SK-N-SH treated with all-trans-retinoic acid at 6 μM for 48 hours (cell line): ENCODE measurements at regions not wholly inside any gene's neighbourhood (a gene's known extent, or its start where the extent isn't known, plus 50 kb on each side); places are given as distances from the start of the nearest gene placed in this dataset.

Experiments used
- ATAC-seq: fragments of 200-7000 bp; cut with Tn5 transposase; 3 replicates; pipeline ENCODE4 v1.9.1; 2020; ENCODE audit warnings: mild to moderate bottlenecking, moderate library complexity
- ARNTL ChIP-seq: fragments of 450-650 bp; formaldehyde crosslinking; IDR thresholded peaks from 2 replicates; pipeline ENCODE4 v1.5.0; 2020; ENCODE audit warnings: low read depth, mild to moderate bottlenecking, moderate library complexity, borderline replicate concordance
- BACH2 ChIP-seq: fragments of 250-450 bp; sonication (Bioruptor Pico); IDR thresholded peaks from 2 replicates; pipeline ENCODE4 v1.9.0; 2021; ENCODE audit warnings: mild to moderate bottlenecking, borderline replicate concordance
- CSDC2 ChIP-seq: fragments of 250-450 bp; sonication (Bioruptor Pico); IDR thresholded peaks from 2 replicates; pipeline ENCODE4 v1.5.0; 2020; ENCODE audit warnings: mild to moderate bottlenecking, moderate library complexity
- CSRNP3 ChIP-seq: fragments of 250-450 bp; sonication (Bioruptor Pico); IDR thresholded peaks from 2 replicates; pipeline ENCODE4 v1.5.1; 2021; ENCODE audit warnings: mild to moderate bottlenecking, moderate library complexity
- ESRRG ChIP-seq: fragments of 250-450 bp; sonication (Bioruptor Pico); IDR thresholded peaks from 2 replicates; pipeline ENCODE4 v1.6.1; 2021; ENCODE audit warnings: mild to moderate bottlenecking
- GLIS3 ChIP-seq: fragments of 250-450 bp; sonication (Bioruptor Pico); IDR thresholded peaks from 2 replicates; pipeline ENCODE4 v1.5.0; 2020; ENCODE audit warnings: mild to moderate bottlenecking, moderate library complexity
- ISL1 ChIP-seq: fragments of 250-450 bp; sonication (Bioruptor Pico); IDR thresholded peaks from 2 replicates; pipeline ENCODE4 v2.1.2; 2022; ENCODE audit warnings: mild to moderate bottlenecking, moderate library complexity
- OSR1 ChIP-seq: fragments of 250-450 bp; sonication (Bioruptor Pico); IDR thresholded peaks from 2 replicates; pipeline ENCODE4 v1.8.0; 2022; ENCODE audit warnings: moderate library complexity, mild to moderate bottlenecking, inconsistent platforms
- PATZ1 ChIP-seq: fragments of 250-450 bp; sonication (Bioruptor Pico); IDR thresholded peaks from 2 replicates; pipeline ENCODE4 v1.8.0; 2020; ENCODE audit warnings: mild to moderate bottlenecking, moderate library complexity, borderline replicate concordance
- POU6F1 ChIP-seq: fragments of 250-450 bp; sonication (Bioruptor Pico); IDR thresholded peaks from 2 replicates; pipeline ENCODE4 v1.8.0; 2021; ENCODE audit warnings: low read depth, mild to moderate bottlenecking, moderate library complexity, borderline replicate concordance
- PPARA ChIP-seq: fragments of 250-450 bp; sonication (Bioruptor Pico); IDR thresholded peaks from 2 replicates; pipeline ENCODE4 v1.5.0; 2020; ENCODE audit warnings: mild to moderate bottlenecking, borderline replicate concordance
- RARB ChIP-seq: fragments of 250-450 bp; sonication (Bioruptor Pico); IDR thresholded peaks from 2 replicates; pipeline ENCODE4 v1.8.0; 2021; ENCODE audit warnings: mild to moderate bottlenecking, moderate library complexity
- SNAI2 ChIP-seq: fragments of 250-450 bp; sonication (Bioruptor Pico); IDR thresholded peaks from 2 replicates; pipeline ENCODE4 v1.5.0; 2020; ENCODE audit warnings: mild to moderate bottlenecking, moderate library complexity
- TCF4 ChIP-seq: fragments of 250-450 bp; sonication (Bioruptor Pico); IDR thresholded peaks from 2 replicates; pipeline ENCODE4 v1.8.0; 2021; ENCODE audit warnings: mild to moderate bottlenecking, moderate library complexity, borderline replicate concordance
- TOX ChIP-seq: fragments of 250-450 bp; sonication (Bioruptor Pico); IDR thresholded peaks from 2 replicates; pipeline ENCODE4 v1.8.0; 2021; ENCODE audit warnings: mild to moderate bottlenecking, moderate library complexity, borderline replicate concordance
- TSHZ2 ChIP-seq: fragments of 250-450 bp; sonication (Bioruptor Pico); IDR thresholded peaks from 2 replicates; pipeline ENCODE4 v1.5.0; 2020; ENCODE audit warnings: mild to moderate bottlenecking, moderate library complexity
- ZC3H10 ChIP-seq: fragments of 250-450 bp; sonication (Bioruptor Pico); IDR thresholded peaks from 2 replicates; pipeline ENCODE4 v1.5.1; 2021; ENCODE audit warnings: mild to moderate bottlenecking, moderate library complexity
- ZFP3 ChIP-seq: fragments of 250-450 bp; sonication (Bioruptor Pico); IDR thresholded peaks from 2 replicates; pipeline ENCODE4 v1.5.0; 2020; ENCODE audit warnings: mild to moderate bottlenecking, moderate library complexity
- ZFP30 ChIP-seq: fragments of 450-650 bp; formaldehyde crosslinking; IDR thresholded peaks from 2 replicates; pipeline ENCODE4 v1.5.0; 2022; ENCODE audit warnings: mild to moderate bottlenecking, moderate library complexity
- ZNF565 ChIP-seq: fragments of 450-650 bp; formaldehyde crosslinking; conservative IDR thresholded peaks from 2 replicates; pipeline ENCODE4 v1.5.0; 2020; ENCODE audit warnings: low read depth, mild to moderate bottlenecking, moderate library complexity
- ZNF70 ChIP-seq: fragments of 450-650 bp; formaldehyde crosslinking; IDR thresholded peaks from 2 replicates; pipeline ENCODE4 v1.5.0; 2020; ENCODE audit warnings: mild to moderate bottlenecking, moderate library complexity
- ZNF8 ChIP-seq: fragments of 450-650 bp; formaldehyde crosslinking; IDR thresholded peaks from 2 replicates; pipeline ENCODE4 v1.5.0; 2020; ENCODE audit warnings: mild to moderate bottlenecking, moderate library complexity

- TF ChIP-seq POU6F1 (no peak), ZNF8 (no peak), PATZ1 (CRISPR knock-in tag) (no peak), RARB (CRISPR knock-in tag) (no peak), ZC3H10 (CRISPR knock-in tag) (no peak), ZFP3 (CRISPR knock-in tag) (no peak), ISL1 (CRISPR knock-in tag) (no peak), ZNF70 (CRISPR knock-in tag) (no peak), SNAI2 (CRISPR knock-in tag) (no peak), GLIS3 (CRISPR knock-in tag) (no peak), TSHZ2 (CRISPR knock-in tag) (no peak), ESRRG (no peak), OSR1 (CRISPR knock-in tag) (no peak), CSDC2 (CRISPR knock-in tag) (no peak), TOX (CRISPR knock-in tag) (no peak), ZNF565 (CRISPR knock-in tag) (no peak), ZFP30 (CRISPR knock-in tag) (no peak), BACH2 (no peak), TCF4 (CRISPR knock-in tag) (no peak), CSRNP3 (CRISPR knock-in tag) (no peak)
- TF ChIP-seq, all 23 proteins: peak for 0
- no peak for ATAC-seq
These were observed 887.6 kb upstream of the SLC10A2 start for GRCh38 chr13:103953859-103954258.

- no peak for ATAC-seq
- TF ChIP-seq TOX (CRISPR knock-in tag) (no peak), CSRNP3 (CRISPR knock-in tag) (no peak), BACH2 (no peak), ARNTL (CRISPR knock-in tag) (no peak), TSHZ2 (CRISPR knock-in tag) (no peak), ZNF565 (CRISPR knock-in tag) (no peak), GLIS3 (CRISPR knock-in tag) (no peak), ISL1 (CRISPR knock-in tag) (no peak), OSR1 (CRISPR knock-in tag) (no peak), ESRRG (no peak), RARB (CRISPR knock-in tag) (no peak), ZNF8 (no peak), TCF4 (CRISPR knock-in tag) (no peak), ZNF70 (CRISPR knock-in tag) (no peak), ZFP30 (CRISPR knock-in tag) (no peak), PPARA (CRISPR knock-in tag) (no peak), POU6F1 (no peak), SNAI2 (CRISPR knock-in tag) (no peak)
These were observed 886.0 kb upstream of the SLC10A2 start for GRCh38 chr13:103952183-103952582.
